Vagina (tissue), 2 donors: ENCODE measurements at regions not wholly inside any gene's neighbourhood (a gene's known extent, or its start where the extent isn't known, plus 50 kb on each side); places are given as distances from the start of the nearest gene placed in this dataset.
A peak's percentile ranks its signal among the peaks of the same experiment; 100 is the strongest.

Source experiments
- DNase-seq, 2 donors: peaks; one replicate each; pipeline ENCODE4 v3.0.0-alpha.2; 2017; ENCODE audit errors: extremely low spot score in 2 of 2
- H3K27ac ChIP-seq: fragments of 200-600 bp; sonication (generic); one replicate; pipeline ENCODE4 v1.5.1; 2019
- H3K27me3 ChIP-seq: fragments of 200-600 bp; sonication (generic); one replicate; pipeline ENCODE4 v1.5.1; 2019
- H3K36me3 ChIP-seq, 2 donors: fragments of 200-600 bp; sonication (generic); one replicate each; pipeline ENCODE4 v1.5.1; 2017 to 2019
- H3K4me1 ChIP-seq: fragments of 200-600 bp; sonication (generic); one replicate; pipeline ENCODE4 v1.5.1; 2019
- H3K4me3 ChIP-seq, 2 donors: fragments of 200-600 bp; sonication (generic); 1 replicate in 1 of 2; 2 replicates in 1 of 2; pipeline ENCODE4 v1.5.1; 2016 to 2019
- H3K9me3 ChIP-seq: fragments of 200-600 bp; sonication (generic); one replicate; pipeline ENCODE4 v1.5.1; 2019
- CTCF ChIP-seq, 3 experiments: fragments of 450-650 bp in 2 of 3; fragments of 200-600 bp in 1 of 3; sonication (generic) in 1 of 3; IDR thresholded peaks; one replicate each; pipeline ENCODE4 v1.5.1; 2017 to 2019; ENCODE audit warnings: antibody characterized with exemption in 3 of 3, mild to moderate bottlenecking in 2 of 3, moderate library complexity in 2 of 3
- POLR2A ChIP-seq, 2 donors: fragments of 450-650 bp; IDR thresholded peaks; one replicate each; pipeline ENCODE4 v1.6.1; 2017; ENCODE audit warnings: antibody characterized with exemption in 2 of 2, mild to moderate bottlenecking in 2 of 2, moderate library complexity in 2 of 2
- POLR2AphosphoS5 ChIP-seq, 2 donors: sonication (generic); formaldehyde crosslinking; IDR thresholded peaks; one replicate each; pipeline ENCODE4 v1.9.0; 2017; ENCODE audit warnings: antibody characterized with exemption in 2 of 2, mild to moderate bottlenecking in 2 of 2, low read depth in 1 of 2; ENCODE audit not compliant: insufficient read depth in 1 of 2
- intact Hi-C: fragments of 100-400 bp; cut with DNase I; formaldehyde crosslinking; loops from one replicate; pipeline ENCODE4 v1.15.1; 2023

GRCh38 chr4:44916411-44916810, 190.1 kb upstream of the GNPDA2 start:
- Histone ChIP-seq H3K9me3 (no peaks in the 10 kb centered on the region), H3K27me3 (no peaks in the 10 kb centered on the region), H3K27ac (peak overlapping the region; percentile 0), H3K4me1 (no peaks in the 10 kb centered on the region), H3K36me3 (no peaks in the 10 kb centered on the region), H3K4me3 (peak overlapping the region; percentile 0 to 13)
- no peak for DNase-seq
- intact Hi-C loops: no loop called here
- no peak for TF ChIP-seq POLR2AphosphoS5 (IDR thresholded peaks at IDR 0.05; ENCODE audit: insufficient read depth in 1 of 2, low read depth in 1 of 2)
- TF ChIP-seq CTCF (IDR thresholded peaks at IDR 0.05): no peak
- no peak for TF ChIP-seq POLR2A (IDR thresholded peaks at IDR 0.05)

- TF ChIP-seq POLR2A (IDR thresholded peaks at IDR 0.05): no peak
- TF ChIP-seq CTCF (IDR thresholded peaks at IDR 0.05): no peak
- TF ChIP-seq POLR2AphosphoS5 (IDR thresholded peaks at IDR 0.05; ENCODE audit: insufficient read depth in 1 of 2, low read depth in 1 of 2): no peak
- intact Hi-C loops: no loop called here
- no peaks in the 10 kb centered on the region for H3K36me3 ChIP-seq
- H3K27ac ChIP-seq: no peak overlapping the region
- no peaks in the 10 kb centered on the region for H3K9me3 ChIP-seq
- H3K27me3 ChIP-seq: no peaks in the 10 kb centered on the region
- no peaks in the 10 kb centered on the region for H3K4me1 ChIP-seq
- no peak overlapping the region for H3K4me3 ChIP-seq
- DNase-seq: no peak
These were observed 188.4 kb upstream of the GNPDA2 start for GRCh38 chr4:44914748-44915147.

GRCh38 chr4:44914223-44914622, 187.9 kb upstream of the GNPDA2 start:
- H3K27ac ChIP-seq: no peak overlapping the region
- no peaks in the 10 kb centered on the region for H3K4me1 ChIP-seq
- no peak for DNase-seq
- TF ChIP-seq CTCF (IDR thresholded peaks at IDR 0.05): no peak
- intact Hi-C loops: no loop called here
- H3K4me3 ChIP-seq: no peak overlapping the region
- H3K9me3 ChIP-seq: no peaks in the 10 kb centered on the region
- H3K27me3 ChIP-seq: no peaks in the 10 kb centered on the region
- no peaks in the 10 kb centered on the region for H3K36me3 ChIP-seq

GRCh38 chr4:44912980-44913379, 186.6 kb upstream of the GNPDA2 start:
- intact Hi-C loops: no loop called here
- H3K4me1 ChIP-seq: no peaks in the 10 kb centered on the region
- no peak for TF ChIP-seq POLR2AphosphoS5 (IDR thresholded peaks at IDR 0.05; ENCODE audit: insufficient read depth in 1 of 2, low read depth in 1 of 2)
- no peak for TF ChIP-seq POLR2A (IDR thresholded peaks at IDR 0.05)
- no peak for TF ChIP-seq CTCF (IDR thresholded peaks at IDR 0.05)
- H3K4me3 ChIP-seq: no peak overlapping the region
- H3K27me3 ChIP-seq: no peaks in the 10 kb centered on the region
- H3K9me3 ChIP-seq: no peaks in the 10 kb centered on the region
- DNase-seq: no peak
- no peak overlapping the region for H3K27ac ChIP-seq
- no peaks in the 10 kb centered on the region for H3K36me3 ChIP-seq

GRCh38 chr4:44908565-44908964, 182.2 kb upstream of the GNPDA2 start:
- H3K27me3 ChIP-seq: no peaks in the 10 kb centered on the region
- intact Hi-C loops: no loop called here
- no peak overlapping the region for H3K4me3 ChIP-seq
- no peak overlapping the region for H3K27ac ChIP-seq
- TF ChIP-seq CTCF (IDR thresholded peaks at IDR 0.05) (no peak), POLR2A (IDR thresholded peaks at IDR 0.05) (no peak), POLR2AphosphoS5 (IDR thresholded peaks at IDR 0.05; ENCODE audit: insufficient read depth in 1 of 2, low read depth in 1 of 2) (no peak)
- DNase-seq: no peak
- H3K9me3 ChIP-seq: no peaks in the 10 kb centered on the region
- H3K4me1 ChIP-seq: no peaks in the 10 kb centered on the region
- no peaks in the 10 kb centered on the region for H3K36me3 ChIP-seq
